ENCODE measurements at regions not wholly inside any gene's neighbourhood (a gene's known extent, or its start where the extent isn't known, plus 50 kb on each side); places are given as distances from the start of the nearest gene placed in this dataset.

DNA sequence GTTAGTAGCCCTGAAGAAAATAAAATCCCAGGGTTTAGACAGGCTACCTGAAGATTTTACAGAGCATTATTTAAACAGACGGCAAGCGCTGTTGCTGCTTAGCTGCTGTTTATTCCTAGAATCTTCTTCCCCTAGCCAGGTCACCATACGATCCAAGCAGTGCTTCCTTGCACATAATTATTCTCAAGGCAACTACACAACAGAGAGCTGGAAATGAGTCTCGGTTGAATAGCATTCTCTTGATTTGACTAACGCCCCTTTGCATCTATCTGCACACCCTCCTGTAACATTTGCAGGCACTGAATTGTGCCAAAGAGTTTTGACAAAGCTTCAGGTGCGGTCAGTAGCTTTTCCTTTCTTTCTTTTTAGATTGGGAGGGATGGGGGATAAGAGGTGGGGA is 564.4 kb downstream of the TBL1XR1 start:
- TF ChIP-seq, protein P1, sequence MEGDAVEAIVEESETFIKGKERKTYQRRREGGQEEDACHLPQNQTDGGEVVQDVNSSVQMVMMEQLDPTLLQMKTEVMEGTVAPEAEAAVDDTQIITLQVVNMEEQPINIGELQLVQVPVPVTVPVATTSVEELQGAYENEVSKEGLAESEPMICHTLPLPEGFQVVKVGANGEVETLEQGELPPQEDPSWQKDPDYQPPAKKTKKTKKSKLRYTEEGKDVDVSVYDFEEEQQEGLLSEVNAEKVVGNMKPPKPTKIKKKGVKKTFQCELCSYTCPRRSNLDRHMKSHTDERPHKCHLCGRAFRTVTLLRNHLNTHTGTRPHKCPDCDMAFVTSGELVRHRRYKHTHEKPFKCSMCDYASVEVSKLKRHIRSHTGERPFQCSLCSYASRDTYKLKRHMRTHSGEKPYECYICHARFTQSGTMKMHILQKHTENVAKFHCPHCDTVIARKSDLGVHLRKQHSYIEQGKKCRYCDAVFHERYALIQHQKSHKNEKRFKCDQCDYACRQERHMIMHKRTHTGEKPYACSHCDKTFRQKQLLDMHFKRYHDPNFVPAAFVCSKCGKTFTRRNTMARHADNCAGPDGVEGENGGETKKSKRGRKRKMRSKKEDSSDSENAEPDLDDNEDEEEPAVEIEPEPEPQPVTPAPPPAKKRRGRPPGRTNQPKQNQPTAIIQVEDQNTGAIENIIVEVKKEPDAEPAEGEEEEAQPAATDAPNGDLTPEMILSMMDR (IDR thresholded peaks at IDR 0.05; ENCODE audit: extremely low read depth, insufficient read depth, missing control alignments): no peak
- no peak for DNase-seq (ENCODE audit: low spot score)
- in situ Hi-C loops (cut with MboI; ENCODE audit: low pct_unique_long_range_greater_than_20kb, low sequenced_read_pairs, unreplicated experiment): no loop called here

DNA sequence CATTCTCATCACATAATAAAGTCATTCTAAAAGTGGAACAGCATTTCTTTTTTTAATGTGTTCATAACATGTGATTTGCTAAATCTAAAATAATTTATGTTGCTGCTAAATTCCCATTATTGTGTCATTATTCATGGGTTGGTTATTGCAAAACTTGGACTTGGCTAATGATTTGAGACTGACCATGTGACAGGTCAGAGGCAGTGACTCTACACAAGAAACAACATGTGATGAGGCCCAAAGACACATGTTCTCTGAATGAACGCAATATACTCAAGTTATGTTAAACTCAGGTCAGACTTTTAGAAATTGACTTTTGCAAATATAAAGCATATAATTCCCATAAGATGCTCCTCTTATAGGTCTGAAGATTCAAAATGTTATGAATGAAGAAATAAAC is 566.1 kb downstream of the TBL1XR1 start:
- TF ChIP-seq, protein P1 (IDR thresholded peaks at IDR 0.05; ENCODE audit: extremely low read depth, insufficient read depth, missing control alignments): no peak
- no peak for DNase-seq (ENCODE audit: low spot score)
- in situ Hi-C loops (cut with MboI; ENCODE audit: low pct_unique_long_range_greater_than_20kb, low sequenced_read_pairs, unreplicated experiment): no loop called here

GRCh38 chr3:176628101-176628639 is 569.1 kb downstream of the TBL1XR1 start:
- in situ Hi-C loops (cut with MboI; ENCODE audit: low pct_unique_long_range_greater_than_20kb, low sequenced_read_pairs, unreplicated experiment): no loop called here
- TF ChIP-seq, protein P1 (IDR thresholded peaks at IDR 0.05; ENCODE audit: extremely low read depth, insufficient read depth, missing control alignments): no peak
- DNase-seq (ENCODE audit: low spot score): no peak

GRCh38 chr3:176623468-176624150 is 573.7 kb downstream of the TBL1XR1 start:
- DNase-seq (ENCODE audit: low spot score): no peak
- in situ Hi-C loops (cut with MboI; ENCODE audit: low pct_unique_long_range_greater_than_20kb, low sequenced_read_pairs, unreplicated experiment): no loop called here
- TF ChIP-seq, protein P1 (IDR thresholded peaks at IDR 0.05; ENCODE audit: extremely low read depth, insufficient read depth, missing control alignments): no peak

GRCh38 chr3:176619833-176620232 is 577.4 kb downstream of the TBL1XR1 start:
- in situ Hi-C loops (cut with MboI; ENCODE audit: low pct_unique_long_range_greater_than_20kb, low sequenced_read_pairs, unreplicated experiment): no loop called here

GRCh38 chr3:176615826-176616225 is 581.5 kb downstream of the TBL1XR1 start:
- TF ChIP-seq, protein P1 (IDR thresholded peaks at IDR 0.05; ENCODE audit: extremely low read depth, insufficient read depth, missing control alignments): no peak
- in situ Hi-C loops (cut with MboI; ENCODE audit: low pct_unique_long_range_greater_than_20kb, low sequenced_read_pairs, unreplicated experiment): no loop called here
- no peak for DNase-seq (ENCODE audit: low spot score)

More at GRCh38 chr3:176619833-176620232, 577.4 kb downstream of the TBL1XR1 start:
- TF ChIP-seq, protein P1 (IDR thresholded peaks at IDR 0.05; ENCODE audit: extremely low read depth, insufficient read depth, missing control alignments): no peak
- DNase-seq (ENCODE audit: low spot score): no peak

All from GM13977 (cell line).